ENCODE measurements at regions not wholly inside any gene's neighbourhood (a gene's known extent, or its start where the extent isn't known, plus 50 kb on each side); places are given as distances from the start of the nearest gene placed in this dataset.
"Not testable (repeated sequence)": the region's sequence is repeated elsewhere in the genome, so short reads cannot be mapped to it uniquely, and the experiment has no call there.

DNA sequence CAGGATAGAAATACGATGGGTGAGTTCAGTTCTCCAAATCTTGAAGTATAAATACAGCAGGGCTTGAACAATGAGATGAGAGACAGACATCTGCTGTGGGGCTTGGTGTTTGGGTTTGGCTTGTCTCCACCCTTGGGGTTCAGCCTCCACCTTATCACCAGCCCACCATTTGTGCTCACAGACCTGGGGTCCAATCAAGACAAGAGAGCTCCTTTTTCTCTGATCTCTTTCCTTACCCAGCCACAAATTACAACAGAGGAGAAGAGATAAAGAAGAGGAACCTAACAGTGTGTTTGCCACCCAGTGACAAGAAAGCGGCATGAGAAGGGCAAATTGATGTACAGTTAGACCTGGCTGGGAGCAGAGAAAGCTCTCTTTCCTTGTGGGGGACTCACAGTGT lies 204.5 kb upstream of the CXCR4 start:
- Histone ChIP-seq H3K27ac (no peak overlapping the region), H2AFZ (no peak overlapping the region), H3K36me3 (ENCODE audit: control insufficient read depth, insufficient read depth, low read length) (no peaks in the 10 kb centered on the region), H3K27me3 (ENCODE audit: control insufficient read depth, insufficient read depth, low read length) (no peaks in the 10 kb centered on the region), H3K4me1 (no peaks in the 10 kb centered on the region), H3K4me2 (ENCODE audit: low read length) (no peak overlapping the region), H3K79me2 (no peaks in the 10 kb centered on the region), H3K9me3 (ENCODE audit: control insufficient read depth, low read length) (no peaks in the 10 kb centered on the region), H3K9ac (no peak overlapping the region), H3K4me3 (ENCODE audit: low read depth, low read length) (no peak overlapping the region)
- TF ChIP-seq, protein P1, sequence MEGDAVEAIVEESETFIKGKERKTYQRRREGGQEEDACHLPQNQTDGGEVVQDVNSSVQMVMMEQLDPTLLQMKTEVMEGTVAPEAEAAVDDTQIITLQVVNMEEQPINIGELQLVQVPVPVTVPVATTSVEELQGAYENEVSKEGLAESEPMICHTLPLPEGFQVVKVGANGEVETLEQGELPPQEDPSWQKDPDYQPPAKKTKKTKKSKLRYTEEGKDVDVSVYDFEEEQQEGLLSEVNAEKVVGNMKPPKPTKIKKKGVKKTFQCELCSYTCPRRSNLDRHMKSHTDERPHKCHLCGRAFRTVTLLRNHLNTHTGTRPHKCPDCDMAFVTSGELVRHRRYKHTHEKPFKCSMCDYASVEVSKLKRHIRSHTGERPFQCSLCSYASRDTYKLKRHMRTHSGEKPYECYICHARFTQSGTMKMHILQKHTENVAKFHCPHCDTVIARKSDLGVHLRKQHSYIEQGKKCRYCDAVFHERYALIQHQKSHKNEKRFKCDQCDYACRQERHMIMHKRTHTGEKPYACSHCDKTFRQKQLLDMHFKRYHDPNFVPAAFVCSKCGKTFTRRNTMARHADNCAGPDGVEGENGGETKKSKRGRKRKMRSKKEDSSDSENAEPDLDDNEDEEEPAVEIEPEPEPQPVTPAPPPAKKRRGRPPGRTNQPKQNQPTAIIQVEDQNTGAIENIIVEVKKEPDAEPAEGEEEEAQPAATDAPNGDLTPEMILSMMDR (IDR thresholded peaks at IDR 0.05) = no peak

DNA sequence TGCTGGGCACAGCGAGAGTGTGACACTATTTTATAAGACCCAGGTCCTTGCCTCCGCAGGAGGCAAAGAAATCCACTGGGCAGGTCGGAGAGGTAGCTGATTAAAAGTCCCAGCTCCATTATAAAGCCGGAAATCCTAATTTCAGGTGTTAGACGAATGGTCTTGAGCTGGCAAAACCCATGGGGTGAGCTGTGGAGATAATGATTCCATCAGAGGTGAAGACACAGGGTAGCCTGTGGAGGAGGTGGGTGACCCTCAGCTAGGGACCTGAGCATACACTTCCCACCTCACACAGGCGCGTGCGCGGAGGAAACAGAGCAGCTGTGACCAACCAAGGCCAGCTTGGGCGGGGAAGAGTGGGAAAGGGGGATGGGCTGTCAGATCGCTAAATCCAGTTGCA lies 201.7 kb upstream of the CXCR4 start:
- Histone ChIP-seq H2AFZ (no peak overlapping the region), H3K9me3 (ENCODE audit: control insufficient read depth, low read length) (no peaks in the 10 kb centered on the region), H3K9ac (no peak overlapping the region), H3K4me3 (ENCODE audit: low read depth, low read length) (no peak overlapping the region), H3K27ac (no peak overlapping the region), H3K79me2 (no peaks in the 10 kb centered on the region), H3K27me3 (ENCODE audit: control insufficient read depth, insufficient read depth, low read length) (no peaks in the 10 kb centered on the region), H3K4me2 (ENCODE audit: low read length) (no peak overlapping the region), H3K36me3 (ENCODE audit: control insufficient read depth, insufficient read depth, low read length) (no peaks in the 10 kb centered on the region), H3K4me1 (no peaks in the 10 kb centered on the region)
- TF ChIP-seq, protein P1 (IDR thresholded peaks at IDR 0.05) = no peak

- no peaks in the 10 kb centered on the region for H3K36me3 ChIP-seq (ENCODE audit: control insufficient read depth, insufficient read depth, low read length)
- no peak overlapping the region for H3K4me2 ChIP-seq (ENCODE audit: low read length)
These were observed 201.3 kb upstream of the CXCR4 start for GRCh38 chr2:136319237-136319636.

DNA sequence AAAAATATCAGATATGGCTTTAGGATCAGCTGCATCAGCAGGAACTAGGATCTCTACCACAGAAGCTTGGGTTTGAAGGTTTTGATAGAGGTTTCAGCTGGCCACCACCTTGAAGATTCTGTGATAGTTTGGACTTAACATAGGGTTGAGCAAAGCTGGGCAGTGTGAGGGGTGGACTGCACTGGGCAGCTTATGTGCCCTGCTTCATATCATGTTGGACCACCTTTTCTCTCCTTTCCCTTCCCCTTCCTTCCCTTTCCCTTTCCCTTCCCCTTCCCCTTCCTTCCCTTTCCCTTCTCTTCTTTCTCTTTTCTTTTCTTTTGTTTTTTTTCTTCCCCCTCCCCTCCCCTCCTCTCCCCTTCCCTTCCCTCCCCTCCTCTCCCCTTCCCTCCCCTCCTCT lies 196.3 kb upstream of the CXCR4 start:
- H3K27ac ChIP-seq = no peak overlapping the region
- H3K4me2 ChIP-seq (ENCODE audit: low read length) = no peak overlapping the region
- no peaks in the 10 kb centered on the region for H3K4me1 ChIP-seq
- no peaks in the 10 kb centered on the region for H3K79me2 ChIP-seq
- no peaks in the 10 kb centered on the region for H3K36me3 ChIP-seq (ENCODE audit: control insufficient read depth, insufficient read depth, low read length)
- no peak overlapping the region for H2AFZ ChIP-seq
- no peaks in the 10 kb centered on the region for H3K27me3 ChIP-seq (ENCODE audit: control insufficient read depth, insufficient read depth, low read length)
- TF ChIP-seq, protein P1 (IDR thresholded peaks at IDR 0.05) = no peak
- H3K4me3 ChIP-seq (ENCODE audit: low read depth, low read length) = no peak overlapping the region
- H3K9me3 ChIP-seq (ENCODE audit: control insufficient read depth, low read length) = no peaks in the 10 kb centered on the region
- no peak overlapping the region for H3K9ac ChIP-seq

More at GRCh38 chr2:136319237-136319636, 201.3 kb upstream of the CXCR4 start:
- no peak overlapping the region for H2AFZ ChIP-seq
- no peak overlapping the region for H3K4me3 ChIP-seq (ENCODE audit: low read depth, low read length)
- H3K27me3 ChIP-seq (ENCODE audit: control insufficient read depth, insufficient read depth, low read length) = no peaks in the 10 kb centered on the region
- H3K4me1 ChIP-seq = no peaks in the 10 kb centered on the region
- no peak overlapping the region for H3K27ac ChIP-seq
- H3K9ac ChIP-seq = no peak overlapping the region
- TF ChIP-seq, protein P1 (IDR thresholded peaks at IDR 0.05) = no peak
- no peaks in the 10 kb centered on the region for H3K79me2 ChIP-seq
- no peaks in the 10 kb centered on the region for H3K9me3 ChIP-seq (ENCODE audit: control insufficient read depth, low read length)

GRCh38 chr2:136312568-136312967 lies 194.6 kb upstream of the CXCR4 start:
- H3K9ac ChIP-seq; H2AFZ ChIP-seq; H3K9me3 ChIP-seq (ENCODE audit: control insufficient read depth, low read length); H3K4me3 ChIP-seq (ENCODE audit: low read depth, low read length); H3K4me1 ChIP-seq; H3K36me3 ChIP-seq (ENCODE audit: control insufficient read depth, insufficient read depth, low read length); H3K4me2 ChIP-seq (ENCODE audit: low read length); H3K79me2 ChIP-seq; H3K27me3 ChIP-seq (ENCODE audit: control insufficient read depth, insufficient read depth, low read length); H3K27ac ChIP-seq: not testable (repeated sequence)

All from parathyroid adenoma (tissue), 2 donors.